NCI-H2107 treated with DMSO at 0.1 percent for 48 hours (cell line): ENCODE measurements at regions not wholly inside any gene's neighbourhood (a gene's known extent, or its start where the extent isn't known, plus 50 kb on each side); places are given as distances from the start of the nearest gene placed in this dataset.

ENCODE experiments used
- DNase-seq: peaks from one replicate; lab custom pipeline; 2025; ENCODE audit not compliant: unreplicated experiment; lab: John Stamatoyannopoulos, UW

DNA sequence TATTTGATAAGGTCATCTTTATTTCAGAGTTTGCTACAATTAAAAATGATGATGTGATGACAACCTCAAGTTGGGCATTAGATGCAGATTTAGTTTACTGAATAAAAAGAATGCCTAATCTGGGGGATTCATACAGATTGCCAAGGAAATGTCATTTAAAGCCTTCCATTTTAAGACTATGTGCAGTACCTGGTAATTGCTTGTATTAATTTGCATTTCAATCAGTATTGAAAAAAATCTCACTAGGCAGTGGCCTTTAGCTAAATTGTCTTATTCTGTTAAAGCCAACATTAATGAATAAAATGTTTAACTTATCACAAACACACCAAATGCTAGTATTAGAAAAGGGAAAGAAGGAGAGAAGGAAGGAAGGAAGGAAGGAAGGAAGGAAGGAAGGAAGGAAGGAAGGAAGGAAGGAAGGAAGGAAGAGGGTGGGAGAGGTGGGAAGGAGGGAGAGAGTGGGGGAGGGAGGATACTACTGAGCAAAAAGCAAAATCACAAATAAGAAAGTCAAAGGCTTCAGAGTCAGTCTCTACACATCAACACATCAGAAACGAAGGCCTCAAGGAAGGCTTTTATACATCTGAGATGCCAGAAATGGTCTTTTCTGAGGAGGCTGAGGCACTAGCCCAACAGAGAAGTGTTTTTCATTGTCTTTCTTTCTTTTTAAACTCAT, 271.1 kb upstream of the CLEC14A start:
- no peak for DNase-seq

GRCh38 chr14:38524636-38525509, 269.0 kb upstream of the CLEC14A start:
- no peak for DNase-seq

GRCh38 chr14:38522724-38523123, 266.8 kb upstream of the CLEC14A start:
- no peak for DNase-seq

DNA sequence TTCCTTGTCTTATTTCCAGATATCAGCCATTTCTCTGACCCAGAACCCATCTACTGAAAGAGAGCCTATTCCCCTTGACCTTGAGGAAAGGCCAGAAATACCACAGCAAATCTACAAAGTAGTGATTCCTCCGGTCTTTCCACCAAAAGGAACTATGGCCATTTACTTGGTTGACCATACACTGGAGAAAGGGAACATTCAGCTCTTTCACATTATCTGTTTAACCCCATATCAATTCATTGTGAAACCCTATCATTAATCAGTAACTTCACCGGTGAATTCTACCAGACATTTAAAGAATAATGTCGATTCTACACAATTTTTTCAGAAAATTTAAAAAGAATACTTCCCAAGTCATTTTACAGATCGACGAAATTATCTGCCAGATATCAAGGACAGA, 265.7 kb upstream of the CLEC14A start:
- DNase-seq, result no peak

GRCh38 chr14:38517426-38517825, 261.5 kb upstream of the CLEC14A start:
- no peak for DNase-seq

DNA sequence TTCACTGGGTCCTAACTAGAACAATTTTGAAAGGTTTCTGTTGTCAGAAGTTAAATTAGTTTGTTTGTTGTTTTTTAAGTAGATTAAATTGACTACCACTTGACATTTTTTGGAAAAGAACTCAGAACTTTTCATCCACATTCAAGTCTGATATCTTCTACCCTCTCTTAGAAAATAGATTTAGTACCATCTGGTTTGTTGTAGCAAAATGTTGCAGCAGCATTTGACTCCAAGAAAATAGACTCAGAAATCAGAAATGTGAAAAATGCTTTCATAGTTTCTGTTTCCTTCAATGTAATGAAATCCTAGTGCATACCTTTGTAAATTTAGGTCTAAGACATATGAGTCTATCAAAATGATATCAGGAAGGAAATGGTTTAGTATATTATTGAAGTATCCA, 256.3 kb upstream of the CLEC14A start:
- no peak for DNase-seq

GRCh38 chr14:38507299-38507698, 251.4 kb upstream of the CLEC14A start:
- DNase-seq, result no peak

DNA sequence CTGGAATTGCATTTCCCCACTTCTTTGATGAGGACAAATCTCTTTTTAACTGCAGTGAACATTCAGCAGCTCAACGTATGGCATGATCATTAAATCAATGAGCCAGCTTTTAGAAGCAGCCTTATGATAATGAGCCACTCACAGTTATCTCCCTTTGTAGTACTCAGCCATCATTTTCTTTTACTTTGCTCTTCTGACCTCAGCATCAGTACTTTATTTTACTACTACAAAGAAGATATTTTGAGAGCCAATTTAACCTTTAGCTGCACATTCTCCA, 250.0 kb upstream of the CLEC14A start:
- DNase-seq, result no peak

- no peak for DNase-seq
Observed at GRCh38 chr14:38505221-38505972, 249.5 kb upstream of the CLEC14A start.

DNA sequence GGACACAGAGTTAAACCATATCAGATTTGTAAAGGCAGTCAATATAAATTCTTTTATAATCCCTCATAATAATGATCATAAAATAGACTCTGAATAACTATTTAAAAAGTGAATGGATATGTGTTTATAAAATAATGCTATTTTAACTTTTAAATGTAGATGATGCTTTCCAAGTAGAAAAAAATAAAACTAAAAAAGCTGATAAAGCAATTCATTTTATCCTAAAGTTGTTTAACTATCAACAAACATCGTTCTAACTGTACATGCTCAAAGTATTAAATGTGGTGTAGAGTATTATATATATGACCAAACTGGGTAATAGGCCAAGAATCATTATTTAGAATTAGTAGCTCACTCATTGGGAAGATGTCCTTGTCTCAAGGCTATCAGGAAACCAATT, 248.3 kb upstream of the CLEC14A start:
- DNase-seq, result no peak

- DNase-seq, result no peak
Observed at GRCh38 chr14:38502239-38502638, 246.3 kb upstream of the CLEC14A start.

DNA sequence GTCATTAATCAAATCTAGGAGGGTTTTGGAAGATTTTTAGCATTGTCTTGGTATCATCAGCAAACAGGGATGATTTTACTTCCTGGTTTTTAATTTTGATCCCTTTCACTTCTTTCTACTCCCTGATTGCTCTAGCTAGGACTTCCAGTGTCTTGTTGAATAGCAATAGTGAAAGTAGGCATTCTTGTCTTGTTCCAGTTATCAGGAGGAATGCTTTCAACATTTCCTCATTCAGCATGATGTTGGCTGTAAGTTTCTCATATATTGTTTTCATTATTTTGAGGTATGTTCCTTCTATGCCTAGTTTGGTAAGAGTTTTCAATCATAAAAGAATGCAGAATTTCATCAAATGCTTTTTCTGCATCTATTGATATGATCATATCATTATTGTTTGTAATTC, 244.2 kb upstream of the CLEC14A start:
- DNase-seq, result no peak

DNA sequence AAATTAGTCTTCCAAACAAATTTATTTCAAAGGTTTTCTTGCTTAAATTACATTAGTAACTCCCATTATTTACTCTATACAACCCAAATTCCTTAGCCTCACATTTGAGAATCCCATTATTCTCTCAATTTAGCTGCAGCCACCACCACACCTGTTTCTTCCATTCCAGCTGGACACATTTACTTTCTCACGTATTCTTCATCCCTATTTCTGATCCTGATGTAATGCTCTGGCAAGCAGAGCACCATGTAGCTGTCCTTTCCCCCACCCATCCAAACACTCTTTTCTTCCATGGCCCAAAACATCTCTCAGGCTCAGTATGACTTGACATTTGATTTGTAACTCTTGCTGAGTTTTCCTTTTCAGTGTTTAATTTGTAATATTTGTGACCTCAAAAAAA, 240.2 kb upstream of the CLEC14A start:
- DNase-seq, result no peak

DNA sequence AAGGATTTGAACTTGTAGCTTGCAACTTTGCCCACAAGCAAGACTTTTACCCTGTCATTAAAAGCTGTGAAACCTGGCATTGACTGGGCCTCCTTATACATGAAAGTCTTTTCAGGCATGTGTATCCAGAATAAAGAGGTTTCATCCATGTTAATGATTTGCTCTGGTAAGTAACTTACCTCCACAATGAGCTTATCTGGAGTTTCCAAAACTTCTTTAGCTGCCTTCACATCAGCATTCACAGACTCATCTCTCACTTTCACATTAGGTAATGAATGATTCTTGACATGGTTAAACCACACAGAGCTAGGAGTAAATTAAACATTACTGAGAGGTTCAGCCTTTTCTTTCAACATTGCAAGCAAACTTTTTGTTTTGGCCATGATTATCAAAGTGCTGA, 234.4 kb upstream of the CLEC14A start:
- no peak for DNase-seq

DNA sequence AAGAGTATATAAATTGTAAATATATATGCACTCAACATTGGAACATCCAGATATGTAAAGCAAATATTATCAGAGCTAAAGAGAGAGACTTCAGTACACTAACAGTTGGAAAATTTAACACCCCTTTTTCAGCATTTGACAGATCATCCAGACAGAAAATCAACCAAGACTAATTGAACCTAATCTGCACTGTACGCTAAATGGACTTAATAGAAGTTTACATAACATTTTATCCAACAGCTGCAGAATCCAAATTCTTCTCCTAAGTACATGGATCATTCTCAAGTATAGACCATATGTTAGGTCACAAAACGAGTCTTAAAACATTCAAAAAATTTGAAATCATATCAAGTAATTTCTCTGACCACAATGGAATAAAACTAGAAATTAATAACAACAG, 229.1 kb upstream of the CLEC14A start:
- no peak for DNase-seq

GRCh38 chr14:38481952-38482678, 226.2 kb upstream of the CLEC14A start:
- no peak for DNase-seq

GRCh38 chr14:38469156-38469555, 213.3 kb upstream of the CLEC14A start:
- DNase-seq, result no peak

GRCh38 chr14:38442208-38442607, 186.3 kb upstream of the CLEC14A start:
- no peak for DNase-seq

GRCh38 chr14:38432186-38432585, 176.3 kb upstream of the CLEC14A start:
- DNase-seq, result no peak

GRCh38 chr14:38431156-38431555, 175.3 kb upstream of the CLEC14A start:
- no peak for DNase-seq

DNA sequence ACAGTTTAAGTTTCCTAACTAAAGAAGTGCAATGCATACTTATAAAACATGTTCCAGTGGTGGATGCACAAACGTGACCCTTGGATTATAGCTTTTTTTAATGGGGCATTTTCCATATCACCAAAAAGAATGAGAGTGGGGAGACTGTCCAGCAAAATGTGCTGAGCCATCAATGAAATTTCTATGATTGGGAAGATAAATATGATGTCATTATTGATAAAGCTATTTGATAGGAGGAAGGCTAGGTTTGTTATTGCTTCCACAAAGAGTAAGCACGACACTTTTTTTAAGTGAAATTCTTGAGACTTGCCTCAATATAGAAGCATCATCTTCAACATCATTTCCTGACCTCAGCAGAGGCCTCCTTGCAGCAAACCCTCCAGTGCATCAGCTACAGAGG, 174.6 kb upstream of the CLEC14A start:
- no peak for DNase-seq
